GM23338 (cell line): ENCODE measurements at regions not wholly inside any gene's neighbourhood (a gene's known extent, or its start where the extent isn't known, plus 50 kb on each side); places are given as distances from the start of the nearest gene placed in this dataset.

Experiments
- ATAC-seq: fragments of 200-7000 bp; cut with Tn5 transposase; 3 replicates; pipeline ENCODE4 v1.9.1; 2020
- DNase-seq: peaks from one replicate; pipeline ENCODE4 v3.0.0-alpha.2; 2015; ENCODE audit warnings: low spot score
- H2AFZ ChIP-seq: fragments of 200-600 bp; sonication (generic); 2 replicates; pipeline ENCODE4 v1.8.0; 2016; ENCODE audit warnings: antibody characterized with exemption, mild to moderate bottlenecking, moderate library complexity
- H3F3A ChIP-seq: fragments of 200-600 bp; sonication (generic); replicated peaks from 2 replicates; pipeline ENCODE4 v1.8.0; 2017; ENCODE audit warnings: antibody characterized with exemption, mixed run types, low read depth
- H3K27ac ChIP-seq: fragments of 200-600 bp; sonication (generic); 2 replicates; pipeline ENCODE4 v1.6.1; 2016; ENCODE audit warnings: low read depth
- H3K27me3 ChIP-seq: fragments of 200-600 bp; sonication (generic); 2 replicates; pipeline ENCODE4 v1.8.0; 2016; ENCODE audit warnings: mild to moderate bottlenecking, mixed run types, moderate library complexity; ENCODE audit not compliant: insufficient read depth
- H3K36me3 ChIP-seq: fragments of 200-600 bp; sonication (generic); 2 replicates; pipeline ENCODE4 v1.8.0; 2016; ENCODE audit warnings: mild to moderate bottlenecking; ENCODE audit not compliant: insufficient read depth
- H3K4me1 ChIP-seq: fragments of 200-600 bp; sonication (generic); 2 replicates; pipeline ENCODE4 v1.8.0; 2016; ENCODE audit warnings: mild to moderate bottlenecking, moderate library complexity; ENCODE audit not compliant: insufficient read depth
- H3K4me2 ChIP-seq: fragments of 200-600 bp; sonication (generic); 2 replicates; pipeline ENCODE4 v1.7.1; 2017; ENCODE audit warnings: mixed run types
- H3K4me3 ChIP-seq: fragments of 200-600 bp; sonication (generic); 2 replicates; pipeline ENCODE4 v1.6.1; 2016; ENCODE audit warnings: mixed run types
- H3K79me2 ChIP-seq: fragments of 200-600 bp; sonication (generic); replicated peaks from 2 replicates; pipeline ENCODE4 v1.8.0; 2017; ENCODE audit warnings: mild to moderate bottlenecking; ENCODE audit not compliant: insufficient read depth
- H3K9me2 ChIP-seq: fragments of 200-600 bp; sonication (generic); 2 replicates; pipeline ENCODE4 v1.8.0; 2017; ENCODE audit not compliant: insufficient read depth
- H4K20me1 ChIP-seq: fragments of 200-600 bp; sonication (generic); replicated peaks from 2 replicates; pipeline ENCODE4 v1.8.0; 2017; ENCODE audit warnings: mild to moderate bottlenecking; ENCODE audit not compliant: insufficient read depth
- H3K27ac Mint-ChIP-seq: 2 replicates; pipeline ENCODE4 v1.8.0; 2020; ENCODE audit warnings: inconsistent platforms, mild to moderate bottlenecking, moderate library complexity, mixed read lengths
- H3K27me3 Mint-ChIP-seq: 3 replicates; pipeline ENCODE4 v1.8.0; 2022; ENCODE audit warnings: low read depth, mild to moderate bottlenecking, moderate library complexity, mixed read lengths, inconsistent platforms; ENCODE audit not compliant: insufficient read depth, poor library complexity
- H3K36me3 Mint-ChIP-seq: 3 replicates; pipeline ENCODE4 v1.8.0; 2021; ENCODE audit warnings: low read depth, mild to moderate bottlenecking, inconsistent platforms, moderate library complexity, mixed read lengths
- H3K4me1 Mint-ChIP-seq: 3 replicates; pipeline ENCODE4 v1.8.0; 2020; ENCODE audit warnings: mild to moderate bottlenecking, inconsistent platforms, mixed read lengths
- H3K4me3 Mint-ChIP-seq: 3 replicates; pipeline ENCODE4 v1.8.0; 2021; ENCODE audit warnings: moderate library complexity, mild to moderate bottlenecking, inconsistent platforms, mixed read lengths
- H3K9me3 Mint-ChIP-seq: 3 replicates; pipeline ENCODE4 v1.8.0; 2020; ENCODE audit warnings: moderate library complexity, mild to moderate bottlenecking, inconsistent platforms, mixed read lengths
- CREB1 ChIP-seq: fragments of 250-450 bp; sonication (Bioruptor Pico); IDR thresholded peaks from 2 replicates; pipeline ENCODE4 v1.5.0; 2020; ENCODE audit warnings: low read depth, mild to moderate bottlenecking, moderate library complexity
- ETS1 ChIP-seq: IDR thresholded peaks from 2 replicates; pipeline ENCODE4 v1.6.1; 2016; ENCODE audit warnings: antibody characterized with exemption
- EZH2 ChIP-seq: fragments of 200-600 bp; sonication (generic); IDR thresholded peaks from one replicate; pipeline ENCODE4 v1.8.0; 2017; ENCODE audit warnings: antibody characterized with exemption, mild to moderate bottlenecking, low read depth; ENCODE audit not compliant: unreplicated experiment
- EZH2phosphoT487 ChIP-seq: fragments of 200-600 bp; sonication (generic); IDR thresholded peaks from one replicate; pipeline ENCODE4 v1.8.1; 2018; ENCODE audit warnings: antibody characterized with exemption; ENCODE audit not compliant: unreplicated experiment
- JUNB ChIP-seq: IDR thresholded peaks from one replicate; pipeline ENCODE4 v1.6.1; 2016; ENCODE audit warnings: antibody characterized with exemption; ENCODE audit not compliant: unreplicated experiment
- POLR2AphosphoS5 ChIP-seq: IDR thresholded peaks from 2 replicates; pipeline ENCODE4 v1.6.1; 2016; ENCODE audit warnings: antibody characterized with exemption, low read depth
- STAT1 ChIP-seq: IDR thresholded peaks from one replicate; pipeline ENCODE4 v1.6.1; 2016; ENCODE audit warnings: antibody characterized with exemption; ENCODE audit not compliant: unreplicated experiment
- ZNF114 ChIP-seq: fragments of 250-450 bp; sonication (Bioruptor Pico); IDR thresholded peaks from 2 replicates; pipeline ENCODE4 v1.5.0; 2020; ENCODE audit warnings: mild to moderate bottlenecking, moderate library complexity
- ZNF462 ChIP-seq: fragments of 250-450 bp; sonication (Bioruptor Pico); IDR thresholded peaks from 2 replicates; pipeline ENCODE4 v1.5.0; 2020; ENCODE audit warnings: mild to moderate bottlenecking, moderate library complexity

- ATAC-seq (no peak), DNase-seq (no peak)
- Histone ChIP-seq H3K36me3 (no peaks in the 10 kb centered on the region), H3K4me2 (no peak overlapping the region), H4K20me1 (no peaks in the 10 kb centered on the region), H3K27ac (no peak overlapping the region), H3K79me2 (no peaks in the 10 kb centered on the region), H3F3A (no peaks in the 10 kb centered on the region), H3K27me3 (no peaks in the 10 kb centered on the region), H3K9me2 (no peaks in the 10 kb centered on the region; the same call in 1 of the 2 replicates), H3K4me3 (no peak overlapping the region), H2AFZ (no peak overlapping the region), H3K4me1 (no peaks in the 10 kb centered on the region)
- Mint-ChIP-seq H3K27me3 (peaks cover 2% of the 10 kb centered on the region), H3K36me3 (peaks cover 5% of the 10 kb centered on the region), H3K9me3 (peaks cover 26% of the 10 kb centered on the region), H3K4me3 (no peak overlapping the region), H3K4me1 (no peaks in the 10 kb centered on the region), H3K27ac (no peak overlapping the region)
- no peak for TF ChIP-seq JUNB
- TF ChIP-seq ETS1 = no peak
- TF ChIP-seq ZNF462 (CRISPR knock-in tag) = no peak
- TF ChIP-seq STAT1 = no peak
- TF ChIP-seq POLR2AphosphoS5 = no peak
- no peak for TF ChIP-seq EZH2phosphoT487
- TF ChIP-seq CREB1 (CRISPR knock-in tag) = no peak
- no peak for TF ChIP-seq EZH2
- TF ChIP-seq ZNF114 (CRISPR knock-in tag) = no peak
Observed at GRCh38 chr5:97778451-97778850, 595.4 kb upstream of the RIOK2 start.
